ENCODE measurements at regions not wholly inside any gene's neighbourhood (a gene's known extent, or its start where the extent isn't known, plus 50 kb on each side); places are given as distances from the start of the nearest gene placed in this dataset.

DNA sequence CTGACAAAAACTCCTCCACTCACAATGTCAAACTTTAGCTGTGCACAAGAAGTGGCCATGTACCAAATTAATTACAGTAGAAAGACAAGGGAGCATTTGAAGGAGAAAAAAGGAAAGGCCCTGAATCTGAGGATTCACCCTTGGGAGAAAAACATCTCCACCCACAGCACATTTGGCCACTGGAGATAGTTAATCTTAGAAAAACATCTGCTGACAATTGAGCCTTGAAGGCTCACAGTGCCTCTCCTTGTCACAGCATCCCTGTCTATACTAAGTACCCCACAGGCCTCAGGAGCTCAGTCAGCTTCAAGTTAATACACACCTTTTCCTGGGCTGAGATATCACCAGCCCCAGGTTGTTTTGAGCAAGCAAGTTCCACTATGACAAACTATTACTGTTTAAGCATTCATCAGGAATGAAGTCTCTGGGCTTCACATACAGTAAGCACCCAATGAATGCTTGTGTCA lies 78.1 kb upstream of the SETMAR start:
- TF ChIP-seq, protein P1, sequence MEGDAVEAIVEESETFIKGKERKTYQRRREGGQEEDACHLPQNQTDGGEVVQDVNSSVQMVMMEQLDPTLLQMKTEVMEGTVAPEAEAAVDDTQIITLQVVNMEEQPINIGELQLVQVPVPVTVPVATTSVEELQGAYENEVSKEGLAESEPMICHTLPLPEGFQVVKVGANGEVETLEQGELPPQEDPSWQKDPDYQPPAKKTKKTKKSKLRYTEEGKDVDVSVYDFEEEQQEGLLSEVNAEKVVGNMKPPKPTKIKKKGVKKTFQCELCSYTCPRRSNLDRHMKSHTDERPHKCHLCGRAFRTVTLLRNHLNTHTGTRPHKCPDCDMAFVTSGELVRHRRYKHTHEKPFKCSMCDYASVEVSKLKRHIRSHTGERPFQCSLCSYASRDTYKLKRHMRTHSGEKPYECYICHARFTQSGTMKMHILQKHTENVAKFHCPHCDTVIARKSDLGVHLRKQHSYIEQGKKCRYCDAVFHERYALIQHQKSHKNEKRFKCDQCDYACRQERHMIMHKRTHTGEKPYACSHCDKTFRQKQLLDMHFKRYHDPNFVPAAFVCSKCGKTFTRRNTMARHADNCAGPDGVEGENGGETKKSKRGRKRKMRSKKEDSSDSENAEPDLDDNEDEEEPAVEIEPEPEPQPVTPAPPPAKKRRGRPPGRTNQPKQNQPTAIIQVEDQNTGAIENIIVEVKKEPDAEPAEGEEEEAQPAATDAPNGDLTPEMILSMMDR (IDR thresholded peaks at IDR 0.05) = no peak
- TF ChIP-seq POLR2A (IDR thresholded peaks at IDR 0.05) = no peak

Data from heart left ventricle (tissue), 13 donors.